HG03520 (cell line): ENCODE measurements at regions not wholly inside any gene's neighbourhood (a gene's known extent, or its start where the extent isn't known, plus 50 kb on each side); places are given as distances from the start of the nearest gene placed in this dataset.
A peak's percentile ranks its signal among the peaks of the same experiment; 100 is the strongest.
"Not testable (repeated sequence)": the region's sequence is repeated elsewhere in the genome, so short reads cannot be mapped to it uniquely, and the experiment has no call there.

ENCODE experiments used
- ATAC-seq: cut with Tn5 transposase; IDR thresholded peaks from one replicate; pipeline ENCODE4 v1.9.1; 2021; ENCODE audit warnings: mild to moderate bottlenecking, moderate library complexity; ENCODE audit not compliant: unreplicated experiment

- ATAC-seq = no peak
Observed at GRCh38 chr2:237195396-237196120, 109.9 kb downstream of the COPS8 start.

- ATAC-seq = no peak
Observed at GRCh38 chr2:237196409-237196808, 110.7 kb downstream of the COPS8 start.

GRCh38 chr2:237196866-237197618, 111.4 kb downstream of the COPS8 start:
- no peak for ATAC-seq

- no peak for ATAC-seq
Observed at GRCh38 chr2:237198164-237198855, 112.6 kb downstream of the COPS8 start.

GRCh38 chr2:237199082-237199481, 113.4 kb downstream of the COPS8 start:
- no peak for ATAC-seq

- no peak for ATAC-seq
Observed at GRCh38 chr2:237199577-237199976, 113.9 kb downstream of the COPS8 start.

- no peak for ATAC-seq
Observed at GRCh38 chr2:237200462-237200861, 114.8 kb downstream of the COPS8 start.

- ATAC-seq = peak; percentile 80
Observed at GRCh38 chr2:237201461-237202287, 116.0 kb downstream of the COPS8 start.

- no peak for ATAC-seq
Observed at GRCh38 chr2:237202288-237203030, 116.8 kb downstream of the COPS8 start.

- no peak for ATAC-seq
Observed at GRCh38 chr2:237205043-237205541, 119.4 kb downstream of the COPS8 start.

GRCh38 chr2:237205561-237205971, 119.9 kb downstream of the COPS8 start:
- ATAC-seq = no peak

- no peak for ATAC-seq
Observed at GRCh38 chr2:237207646-237208045, 122.0 kb downstream of the COPS8 start.

- no peak for ATAC-seq
Observed at GRCh38 chr2:237208373-237209260, 122.9 kb downstream of the COPS8 start.

- ATAC-seq = no peak
Observed at GRCh38 chr2:237209885-237210284, 124.2 kb downstream of the COPS8 start.

- no peak for ATAC-seq
Observed at GRCh38 chr2:237210297-237210696, 124.6 kb downstream of the COPS8 start.

GRCh38 chr2:237210763-237211162, 125.1 kb downstream of the COPS8 start:
- ATAC-seq = no peak

GRCh38 chr2:237212356-237213279, 126.9 kb downstream of the COPS8 start:
- not testable (repeated sequence) for ATAC-seq
